ENCODE measurements at regions not wholly inside any gene's neighbourhood (a gene's known extent, or its start where the extent isn't known, plus 50 kb on each side); places are given as distances from the start of the nearest gene placed in this dataset.

DNA sequence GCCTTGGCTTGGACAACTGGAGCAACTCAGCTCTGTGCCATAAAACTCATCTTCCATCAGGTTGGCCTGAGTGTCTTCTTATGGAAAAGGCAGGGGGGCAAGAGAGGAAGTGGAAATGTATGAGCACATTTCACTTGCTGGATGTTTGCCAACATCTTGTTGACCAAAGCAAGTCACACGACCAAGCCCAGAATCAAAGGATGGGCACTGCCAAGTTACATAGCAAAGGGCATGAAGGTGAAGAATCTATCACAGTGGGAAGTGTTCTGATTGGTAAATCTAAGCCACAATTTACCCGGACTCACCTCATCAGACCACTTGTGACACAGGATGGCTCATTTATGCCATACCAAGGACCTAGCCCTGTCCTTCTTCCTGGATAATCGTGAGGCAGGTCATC, 310.5 kb upstream of the IRX5 start:
- Histone ChIP-seq H4K20me1 (no peaks in the 10 kb centered on the region), H3K36me3 (no peaks in the 10 kb centered on the region), H3K9ac (no peak overlapping the region), H3K4me3 (no peak overlapping the region), H3K4me1 (no peaks in the 10 kb centered on the region), H3K27ac (no peak overlapping the region), H3K9me3 (no peaks in the 10 kb centered on the region), H3K4me2 (no peak overlapping the region), H3K27me3 (no peaks in the 10 kb centered on the region)
- no peak for TF ChIP-seq Cebpa-rat (IDR thresholded peaks at IDR 0.05)

DNA sequence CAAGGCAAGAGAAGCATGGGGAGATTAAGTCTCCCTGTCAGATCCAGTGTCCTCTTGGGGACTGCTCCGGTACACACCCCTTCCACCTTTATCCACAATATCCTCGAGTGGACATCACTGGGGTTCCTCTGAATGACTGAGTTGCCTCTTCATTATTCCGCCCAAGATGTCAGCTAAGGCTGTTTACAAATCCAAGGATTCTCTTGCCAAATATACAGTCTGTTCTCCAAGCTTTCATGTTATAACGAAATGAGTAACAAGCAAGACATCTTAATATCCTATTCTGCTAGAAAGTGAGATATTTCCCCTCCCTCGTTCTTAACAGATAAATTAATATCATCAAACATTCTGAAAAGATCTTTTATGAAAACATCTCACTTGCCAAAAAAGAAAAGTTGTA, 314.1 kb upstream of the IRX5 start:
- Histone ChIP-seq H3K27ac (no peak overlapping the region), H3K27me3 (no peaks in the 10 kb centered on the region), H4K20me1 (no peaks in the 10 kb centered on the region), H3K4me2 (no peak overlapping the region), H3K9me3 (no peaks in the 10 kb centered on the region), H3K4me1 (no peaks in the 10 kb centered on the region), H3K36me3 (no peaks in the 10 kb centered on the region), H3K4me3 (no peak overlapping the region), H3K9ac (no peak overlapping the region)
- TF ChIP-seq Cebpa-rat (IDR thresholded peaks at IDR 0.05) = no peak

DNA sequence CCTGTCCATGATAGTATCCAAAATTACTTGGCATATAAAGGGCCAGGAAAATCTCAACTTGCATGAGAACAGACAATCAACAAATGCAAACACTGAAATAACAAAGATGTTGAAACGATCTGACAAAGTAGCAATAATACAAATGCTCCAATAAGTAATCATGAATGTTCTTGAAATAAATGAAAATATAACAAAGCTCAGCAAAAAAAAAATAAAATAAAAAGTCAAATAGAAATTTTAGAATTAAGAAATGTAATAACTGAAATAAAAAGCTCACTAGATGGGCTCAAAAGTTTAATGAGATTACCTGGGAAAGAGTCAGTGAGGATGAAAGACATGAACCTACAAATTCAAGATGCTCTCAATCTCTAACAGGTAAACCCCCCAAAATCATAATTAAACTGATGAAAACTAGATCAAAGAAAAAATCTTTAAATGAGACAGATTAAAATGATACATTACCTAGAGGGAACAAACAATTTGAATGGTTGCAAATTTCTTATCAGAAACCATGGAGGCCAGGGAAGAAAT, 319.0 kb upstream of the IRX3 start:
- no peak overlapping the region for H3K27ac ChIP-seq
- H3K4me2 ChIP-seq = no peak overlapping the region
- H3K36me3 ChIP-seq = no peaks in the 10 kb centered on the region
- H3K9ac ChIP-seq = no peak overlapping the region
- no peaks in the 10 kb centered on the region for H3K27me3 ChIP-seq
- H3K9me3 ChIP-seq = peaks cover 7% of the 10 kb centered on the region
- no peak overlapping the region for H3K4me3 ChIP-seq
- H4K20me1 ChIP-seq = no peaks in the 10 kb centered on the region
- TF ChIP-seq Cebpa-rat (IDR thresholded peaks at IDR 0.05) = no peak
- H3K4me1 ChIP-seq = no peaks in the 10 kb centered on the region

DNA sequence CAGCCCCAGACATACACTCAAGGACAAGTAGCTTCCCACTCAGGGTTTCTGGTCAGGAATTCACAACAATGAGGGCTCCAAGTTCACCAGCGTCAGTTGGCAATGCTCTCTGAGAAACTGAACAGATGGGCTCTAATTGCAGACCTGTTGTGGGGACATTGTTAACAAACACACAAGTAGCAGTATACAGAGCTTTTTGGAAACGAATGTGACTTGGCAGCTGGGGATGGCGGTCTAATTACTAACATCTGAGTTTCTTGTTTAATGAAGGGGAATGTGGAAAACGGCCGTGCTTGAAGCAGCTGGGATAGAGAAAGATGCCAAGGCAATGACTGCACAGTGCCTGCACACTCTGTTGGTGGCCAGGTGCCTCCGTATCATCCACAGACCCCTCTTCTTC, 316.1 kb upstream of the IRX3 start:
- H4K20me1 ChIP-seq = no peaks in the 10 kb centered on the region
- no peak overlapping the region for H3K4me3 ChIP-seq
- no peaks in the 10 kb centered on the region for H3K36me3 ChIP-seq
- no peak overlapping the region for H3K4me2 ChIP-seq
- TF ChIP-seq Cebpa-rat (IDR thresholded peaks at IDR 0.05) = no peak
- no peaks in the 10 kb centered on the region for H3K27me3 ChIP-seq
- H3K4me1 ChIP-seq = no peaks in the 10 kb centered on the region
- H3K9ac ChIP-seq = no peak overlapping the region
- H3K27ac ChIP-seq = no peak overlapping the region
- H3K9me3 ChIP-seq = peaks cover 20% of the 10 kb centered on the region

DNA sequence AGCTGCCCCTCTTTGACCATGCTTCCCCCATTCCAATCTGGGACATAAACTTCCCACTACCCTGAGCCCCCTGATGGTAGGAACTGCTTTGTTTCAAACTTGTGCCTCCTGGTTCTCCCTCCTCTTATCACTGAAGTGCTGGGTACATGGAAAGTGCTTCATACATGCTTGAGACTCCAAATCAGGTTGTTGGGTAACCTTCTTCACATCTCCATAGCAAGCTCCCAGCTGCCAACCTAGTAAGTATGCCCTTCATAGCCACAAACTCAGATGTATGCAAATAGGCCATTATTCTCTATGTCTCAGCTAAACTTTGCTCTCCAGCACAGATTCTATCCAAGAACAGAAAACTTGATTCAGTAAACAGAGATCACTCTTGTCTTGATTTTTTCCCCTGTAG, 310.6 kb upstream of the IRX3 start:
- peaks cover 20% of the 10 kb centered on the region for H3K9me3 ChIP-seq
- H3K4me2 ChIP-seq = no peak overlapping the region
- no peaks in the 10 kb centered on the region for H3K27me3 ChIP-seq
- H3K27ac ChIP-seq = no peak overlapping the region
- TF ChIP-seq Cebpa-rat (IDR thresholded peaks at IDR 0.05) = no peak
- no peaks in the 10 kb centered on the region for H4K20me1 ChIP-seq
- H3K9ac ChIP-seq = no peak overlapping the region
- no peaks in the 10 kb centered on the region for H3K36me3 ChIP-seq
- H3K4me3 ChIP-seq = no peak overlapping the region
- peaks cover 14% of the 10 kb centered on the region for H3K4me1 ChIP-seq

DNA sequence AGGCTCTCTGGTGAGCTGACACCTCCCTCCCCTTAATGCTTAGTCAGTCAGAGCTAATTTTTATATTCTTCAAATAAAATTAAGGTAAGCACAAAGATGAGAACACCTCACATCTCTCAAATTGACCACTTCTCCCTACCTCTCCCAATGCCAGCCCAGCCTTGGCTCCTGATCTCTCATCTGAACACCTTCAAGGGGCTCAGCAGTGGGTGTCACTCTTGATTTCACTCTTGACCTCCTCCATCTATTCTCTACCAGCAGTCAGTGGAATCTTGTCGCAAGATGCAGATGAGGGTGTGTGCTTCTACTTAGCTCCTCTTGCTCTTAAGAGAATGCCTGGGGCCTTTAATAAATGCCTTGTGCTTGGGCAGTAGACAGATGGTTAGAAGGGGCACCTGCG, 309.0 kb upstream of the IRX3 start:
- H3K27ac ChIP-seq = no peak overlapping the region
- no peak for TF ChIP-seq Cebpa-rat (IDR thresholded peaks at IDR 0.05)
- H3K27me3 ChIP-seq = no peaks in the 10 kb centered on the region

DNA sequence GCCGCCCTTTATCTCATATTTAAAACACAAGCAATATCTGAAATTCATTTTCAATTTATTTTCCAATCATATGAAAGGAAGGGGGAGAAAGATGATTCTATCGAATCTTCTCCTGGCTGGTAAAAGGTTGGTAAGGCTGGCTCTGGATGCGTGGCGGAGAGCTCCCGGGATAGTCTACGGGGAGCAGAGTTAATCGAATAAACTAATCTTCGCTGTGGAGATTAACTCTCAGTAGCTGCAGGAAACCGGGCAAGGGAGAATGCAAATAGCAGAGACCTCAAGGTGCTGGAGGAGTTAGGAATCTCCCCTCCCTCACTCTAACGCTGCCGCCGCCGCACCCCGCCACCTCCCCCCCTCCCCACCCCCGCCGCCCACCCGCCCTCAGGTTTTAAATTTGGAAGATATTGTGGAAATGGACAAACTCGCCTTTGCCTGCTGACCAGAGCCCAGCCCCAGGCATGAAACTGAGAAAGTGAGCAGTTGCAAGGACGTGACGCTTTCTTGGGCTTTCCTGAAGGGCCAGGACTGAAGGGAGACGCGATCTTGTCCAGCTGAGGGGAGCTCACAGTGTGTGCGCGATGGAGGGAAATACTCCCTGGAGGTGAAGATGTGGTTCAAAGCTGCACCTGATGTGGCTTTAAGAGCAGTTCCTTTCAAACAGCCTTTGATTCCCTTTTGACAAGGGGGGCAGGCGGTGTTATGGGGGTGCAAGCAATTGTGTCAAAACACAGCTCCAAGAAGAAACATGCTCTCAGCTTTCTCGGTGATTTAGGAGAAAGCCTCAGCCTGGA, 308.2 kb upstream of the IRX3 start:
- H3K4me2 ChIP-seq = peak overlapping the region; percentile 37
- no peak for TF ChIP-seq Cebpa-rat (IDR thresholded peaks at IDR 0.05)

More for the DNA sequence above, 309.0 kb upstream of the IRX3 start:
- H3K9me3 ChIP-seq = peaks cover 13% of the 10 kb centered on the region
- H3K9ac ChIP-seq = no peak overlapping the region
- no peaks in the 10 kb centered on the region for H4K20me1 ChIP-seq
- no peak overlapping the region for H3K4me3 ChIP-seq
- H3K4me2 ChIP-seq = peak overlapping the region; percentile 37
- peaks cover 14% of the 10 kb centered on the region for H3K4me1 ChIP-seq
- no peaks in the 10 kb centered on the region for H3K36me3 ChIP-seq

DNA sequence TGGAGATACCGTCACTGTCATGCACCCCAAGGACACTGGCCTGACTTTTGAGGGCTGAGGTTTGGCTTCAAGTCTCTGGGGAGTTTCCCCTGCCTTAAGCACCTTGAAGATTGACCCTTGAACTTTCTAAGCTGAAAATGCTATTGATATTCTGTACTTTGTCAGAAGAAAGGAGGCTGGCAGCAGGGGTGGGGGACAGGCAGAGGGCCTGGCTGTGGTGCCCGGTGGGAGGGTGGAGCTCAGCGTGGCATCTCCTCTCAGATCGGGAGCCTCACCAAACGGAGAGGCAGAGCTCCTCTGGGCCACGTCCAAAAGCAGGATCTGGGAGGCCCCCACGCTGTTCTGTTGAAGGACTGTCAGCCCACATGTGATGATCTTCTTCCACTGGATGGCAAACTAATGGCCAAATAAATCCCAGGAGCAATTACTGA, 305.2 kb upstream of the IRX3 start:
- no peak overlapping the region for H3K4me2 ChIP-seq
- H3K9me3 ChIP-seq = no peaks in the 10 kb centered on the region
- H3K27ac ChIP-seq = no peak overlapping the region
- H3K9ac ChIP-seq = no peak overlapping the region
- H4K20me1 ChIP-seq = no peaks in the 10 kb centered on the region
- no peaks in the 10 kb centered on the region for H3K36me3 ChIP-seq
- no peaks in the 10 kb centered on the region for H3K27me3 ChIP-seq
- TF ChIP-seq Cebpa-rat (IDR thresholded peaks at IDR 0.05) = no peak
- no peak overlapping the region for H3K4me3 ChIP-seq
- H3K4me1 ChIP-seq = peaks cover 10% of the 10 kb centered on the region

More for the DNA sequence above, 308.2 kb upstream of the IRX3 start:
- Histone ChIP-seq H3K4me1 (peaks cover 14% of the 10 kb centered on the region), H3K4me3 (no peak overlapping the region), H3K36me3 (no peaks in the 10 kb centered on the region), H3K27me3 (no peaks in the 10 kb centered on the region), H3K9ac (no peak overlapping the region), H4K20me1 (no peaks in the 10 kb centered on the region), H3K27ac (no peak overlapping the region), H3K9me3 (peaks cover 13% of the 10 kb centered on the region)

DNA sequence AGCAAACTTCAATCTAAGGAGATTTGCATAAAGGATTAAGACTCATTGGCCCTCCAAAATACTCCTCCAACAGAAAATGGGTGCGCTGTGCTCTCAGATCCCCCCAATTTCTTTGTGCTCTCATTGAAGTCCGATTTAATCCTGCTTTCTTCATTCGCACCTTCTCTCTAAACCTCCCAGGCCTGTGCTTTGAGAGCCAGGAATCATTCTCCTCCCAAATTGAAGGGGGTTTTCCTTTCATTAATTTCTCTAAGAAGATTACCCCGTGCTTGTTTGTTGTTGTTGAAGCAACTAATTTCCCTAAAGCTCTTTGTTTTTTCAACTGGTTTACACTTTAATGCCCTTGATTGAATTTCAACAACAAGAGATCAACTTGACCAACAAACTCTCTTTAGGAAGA, 304.2 kb upstream of the IRX3 start:
- no peaks in the 10 kb centered on the region for H3K9me3 ChIP-seq
- TF ChIP-seq Cebpa-rat (IDR thresholded peaks at IDR 0.05) = no peak
- peaks cover 8% of the 10 kb centered on the region for H3K4me1 ChIP-seq
- H4K20me1 ChIP-seq = no peaks in the 10 kb centered on the region
- no peaks in the 10 kb centered on the region for H3K36me3 ChIP-seq
- no peak overlapping the region for H3K27ac ChIP-seq
- H3K27me3 ChIP-seq = no peaks in the 10 kb centered on the region
- H3K4me3 ChIP-seq = no peak overlapping the region
- H3K4me2 ChIP-seq = no peak overlapping the region
- no peak overlapping the region for H3K9ac ChIP-seq

DNA sequence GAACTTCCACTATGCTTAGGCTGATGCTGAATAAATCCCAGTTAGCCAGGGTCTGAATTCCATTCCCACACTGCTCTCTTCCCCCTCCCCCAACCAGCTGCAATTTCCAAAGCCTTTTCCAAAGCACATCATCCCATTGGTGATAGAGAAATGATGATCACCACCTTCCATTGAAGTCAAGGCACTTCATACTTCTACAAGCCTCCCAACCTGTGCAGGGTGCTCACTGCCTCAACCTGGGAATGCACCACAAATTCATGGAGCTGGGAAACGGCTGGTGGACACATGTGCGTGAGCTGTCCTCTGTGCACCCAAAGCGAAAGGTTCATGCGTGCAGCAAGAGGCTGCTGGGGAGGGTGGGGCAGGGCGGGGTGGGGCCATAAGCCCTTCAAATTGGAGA, 302.7 kb upstream of the IRX3 start:
- Histone ChIP-seq H3K4me2 (no peak overlapping the region), H3K4me3 (no peak overlapping the region), H3K9me3 (no peaks in the 10 kb centered on the region), H4K20me1 (no peaks in the 10 kb centered on the region), H3K36me3 (no peaks in the 10 kb centered on the region), H3K4me1 (no peaks in the 10 kb centered on the region), H3K27me3 (no peaks in the 10 kb centered on the region), H3K9ac (no peak overlapping the region), H3K27ac (no peak overlapping the region)
- TF ChIP-seq Cebpa-rat (IDR thresholded peaks at IDR 0.05) = no peak

All from BLaER1 (cell line).